SU-DHL-6 (cell line): ENCODE measurements at regions not wholly inside any gene's neighbourhood (a gene's known extent, or its start where the extent isn't known, plus 50 kb on each side); places are given as distances from the start of the nearest gene placed in this dataset.

Experiments used
- H2AFZ ChIP-seq: fragments of 200-600 bp; sonication (generic); 2 replicates; pipeline ENCODE4 v1.6.1; 2014; ENCODE audit warnings: low read depth, mild to moderate bottlenecking, moderate library complexity, mixed read lengths, antibody characterized with exemption, low read length; ENCODE audit not compliant: severe bottlenecking
- H3F3A ChIP-seq: fragments of 200-600 bp; shearing (Covaris generic); 2 replicates; pipeline ENCODE4 v1.6.0; 2016; ENCODE audit warnings: antibody characterized with exemption, mild to moderate bottlenecking; ENCODE audit not compliant: insufficient read depth
- H3K27ac ChIP-seq: fragments of 200-600 bp; sonication (generic); 2 replicates; pipeline ENCODE4 v1.5.1; 2016; ENCODE audit warnings: low read depth, mild to moderate bottlenecking, low read length, moderate library complexity, mixed read lengths
- H3K27me3 ChIP-seq: fragments of 200-600 bp; sonication (generic), shearing (Covaris generic); 2 replicates; pipeline ENCODE4 v1.6.0; 2014; ENCODE audit warnings: mild to moderate bottlenecking, low read length
- H3K36me3 ChIP-seq: fragments of 200-600 bp; sonication (generic); 2 replicates; pipeline ENCODE4 v1.6.1; 2014; ENCODE audit warnings: mild to moderate bottlenecking, low read length, mixed read lengths
- H3K4me2 ChIP-seq: fragments of 300-600, 200-600 bp; shearing (Covaris generic), sonication (generic); 2 replicates; pipeline ENCODE4 v1.6.0; 2014; ENCODE audit warnings: low read length, low read depth, mild to moderate bottlenecking; ENCODE audit not compliant: poor library complexity, severe bottlenecking
- H3K4me3 ChIP-seq: fragments of 200-600 bp; sonication (generic); 2 replicates; pipeline ENCODE4 v1.5.1; 2014; ENCODE audit warnings: antibody characterized with exemption, low read length, mild to moderate bottlenecking, mixed read lengths; ENCODE audit not compliant: insufficient read depth, poor library complexity, severe bottlenecking
- H3K79me2 ChIP-seq: fragments of 200-600 bp; sonication (generic); 2 replicates; pipeline ENCODE4 v1.6.1; 2014; ENCODE audit warnings: mild to moderate bottlenecking, low read length, moderate library complexity; ENCODE audit not compliant: insufficient read depth
- H3K9ac ChIP-seq: fragments of 200-600 bp; sonication (generic); 2 replicates; pipeline ENCODE4 v1.7.0; 2014; ENCODE audit warnings: mild to moderate bottlenecking, low read length
- H3K9me2 ChIP-seq: fragments of 200-600 bp; sonication (generic); replicated peaks from 2 replicates; pipeline ENCODE4 v1.6.1; 2014; ENCODE audit warnings: low read length; ENCODE audit not compliant: insufficient read depth
- H3K9me3 ChIP-seq: fragments of 200-600 bp; sonication (generic); 2 replicates; pipeline ENCODE4 v1.6.1; 2014; ENCODE audit warnings: low read length, mixed read lengths; ENCODE audit not compliant: insufficient read depth
- H4K20me1 ChIP-seq: fragments of 200-600 bp; sonication (generic); 2 replicates; pipeline ENCODE4 v1.6.1; 2014; ENCODE audit warnings: low read depth, mild to moderate bottlenecking, antibody characterized with exemption, low read length, moderate library complexity, mixed read lengths
- EZH2phosphoT487 ChIP-seq: fragments of 200-600 bp; sonication (generic), shearing (Covaris generic); conservative IDR thresholded peaks from 2 replicates; pipeline ENCODE4 v1.6.1; 2018; ENCODE audit warnings: mild to moderate bottlenecking, antibody characterized with exemption, low read length, moderate library complexity, mixed read lengths
- TF ChIP-seq, protein P1 (sequence below): fragments of 200-600 bp; sonication (generic); IDR thresholded peaks from one replicate; pipeline ENCODE4 v1.5.1; 2017; ENCODE audit warnings: antibody characterized with exemption, mild to moderate bottlenecking, low read length, moderate library complexity; ENCODE audit not compliant: insufficient read depth, poor library complexity, severe bottlenecking

DNA sequence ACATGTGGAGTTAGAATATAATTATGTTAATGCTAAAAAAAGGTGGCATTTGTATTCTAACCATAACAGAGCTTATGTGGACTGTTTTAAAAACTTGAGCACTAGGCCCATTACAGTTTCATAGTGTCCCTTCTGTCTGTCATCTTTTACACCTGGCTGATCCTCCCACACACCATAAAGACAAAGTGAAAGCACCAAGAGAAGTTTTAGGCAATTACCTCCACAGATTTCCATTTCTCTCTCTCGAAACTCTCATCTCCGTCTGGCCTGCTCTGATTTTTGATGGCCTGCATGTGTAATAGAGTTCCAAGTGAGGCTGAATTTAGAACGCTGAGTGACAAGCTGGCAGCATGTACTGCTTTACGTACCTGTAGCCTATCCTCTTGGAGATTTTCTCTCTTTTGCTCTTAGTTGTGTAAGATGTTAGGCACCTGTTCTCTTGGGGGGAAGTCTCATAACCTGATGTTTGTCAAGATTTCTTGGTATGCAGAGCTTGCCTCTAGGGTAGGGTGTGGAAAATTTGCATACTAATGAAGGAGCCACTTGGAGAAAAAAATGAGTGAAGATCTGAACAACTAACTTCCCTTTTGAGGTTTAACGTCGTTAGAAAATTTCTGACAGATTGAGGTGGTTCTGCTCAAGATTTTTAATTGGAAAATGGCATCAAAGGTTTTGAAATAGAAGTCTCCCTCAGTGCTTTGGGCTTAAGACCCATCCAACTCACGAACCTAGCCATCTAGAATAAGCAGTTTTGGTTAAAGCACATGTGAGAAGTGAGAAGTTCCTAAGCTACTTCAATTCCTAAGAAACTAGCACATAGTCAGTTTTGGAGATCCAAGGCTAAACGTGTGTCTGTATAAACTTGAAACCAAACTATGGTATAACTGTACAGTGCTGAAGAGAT is 57.6 kb upstream of the RAP1GDS1 start:
- Histone ChIP-seq H3K9me2 (no peaks in the 10 kb centered on the region), H3K79me2 (no peaks in the 10 kb centered on the region), H2AFZ (peak overlapping the region; percentile 93), H3K4me3 (peak overlapping the region; percentile 33), H3K9me3 (no peaks in the 10 kb centered on the region), H4K20me1 (no peaks in the 10 kb centered on the region), H3K4me2 (peak overlapping the region; percentile 85), H3F3A (no peaks in the 10 kb centered on the region), H3K36me3 (no peaks in the 10 kb centered on the region), H3K9ac (peak overlapping the region; percentile 6; the same call in 1 of the 2 replicates), H3K27ac (peak overlapping the region; percentile 68), H3K27me3 (no peaks in the 10 kb centered on the region)
- TF ChIP-seq, protein P1, sequence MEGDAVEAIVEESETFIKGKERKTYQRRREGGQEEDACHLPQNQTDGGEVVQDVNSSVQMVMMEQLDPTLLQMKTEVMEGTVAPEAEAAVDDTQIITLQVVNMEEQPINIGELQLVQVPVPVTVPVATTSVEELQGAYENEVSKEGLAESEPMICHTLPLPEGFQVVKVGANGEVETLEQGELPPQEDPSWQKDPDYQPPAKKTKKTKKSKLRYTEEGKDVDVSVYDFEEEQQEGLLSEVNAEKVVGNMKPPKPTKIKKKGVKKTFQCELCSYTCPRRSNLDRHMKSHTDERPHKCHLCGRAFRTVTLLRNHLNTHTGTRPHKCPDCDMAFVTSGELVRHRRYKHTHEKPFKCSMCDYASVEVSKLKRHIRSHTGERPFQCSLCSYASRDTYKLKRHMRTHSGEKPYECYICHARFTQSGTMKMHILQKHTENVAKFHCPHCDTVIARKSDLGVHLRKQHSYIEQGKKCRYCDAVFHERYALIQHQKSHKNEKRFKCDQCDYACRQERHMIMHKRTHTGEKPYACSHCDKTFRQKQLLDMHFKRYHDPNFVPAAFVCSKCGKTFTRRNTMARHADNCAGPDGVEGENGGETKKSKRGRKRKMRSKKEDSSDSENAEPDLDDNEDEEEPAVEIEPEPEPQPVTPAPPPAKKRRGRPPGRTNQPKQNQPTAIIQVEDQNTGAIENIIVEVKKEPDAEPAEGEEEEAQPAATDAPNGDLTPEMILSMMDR: no peak
- TF ChIP-seq EZH2phosphoT487: no peak

DNA sequence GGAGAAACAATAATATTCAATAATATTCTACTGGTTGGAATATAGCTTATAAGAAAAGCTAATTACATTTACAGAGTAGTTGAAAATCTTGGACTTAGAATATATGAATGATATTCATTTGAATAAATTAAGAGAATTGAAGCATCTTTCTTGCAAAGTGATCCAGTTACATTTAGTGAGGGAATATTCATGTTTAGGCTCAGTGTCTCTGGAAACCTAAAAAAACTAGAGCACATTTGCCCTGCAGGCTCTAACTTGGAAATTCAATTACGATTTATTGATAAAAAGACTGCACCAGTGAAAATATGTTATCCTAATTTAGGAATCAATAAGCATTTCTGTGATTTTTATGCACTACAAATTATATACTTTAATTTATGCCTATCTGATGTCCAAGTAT is 58.3 kb upstream of the RAP1GDS1 start:
- Histone ChIP-seq H3K9ac (peak overlapping the region; percentile 6; the same call in 1 of the 2 replicates), H3K27ac (peak overlapping the region; percentile 68)

DNA sequence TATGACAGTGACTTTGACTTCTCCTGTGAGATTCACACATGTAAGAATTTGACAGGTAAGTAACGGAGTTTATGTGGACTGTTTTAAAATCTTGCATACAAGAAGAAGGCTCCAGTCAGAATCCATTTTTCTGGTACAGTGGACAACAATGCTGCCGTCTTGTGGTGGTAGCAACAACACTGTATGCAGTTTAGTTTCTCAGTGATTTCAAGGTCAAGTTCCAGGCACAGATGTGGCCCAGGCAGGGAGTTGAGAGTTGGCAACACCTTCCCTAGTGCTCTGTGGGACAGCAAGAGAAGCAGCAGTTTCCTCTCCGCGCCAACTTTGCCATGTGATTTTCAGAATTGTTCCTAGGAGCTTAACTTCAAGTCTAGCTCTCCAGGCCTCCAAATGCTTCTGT is 56.0 kb upstream of the STPG2 start:
- Histone ChIP-seq H3K9ac (no peak overlapping the region), H3K79me2 (no peaks in the 10 kb centered on the region), H3K9me2 (no peaks in the 10 kb centered on the region), H3K27me3 (no peaks in the 10 kb centered on the region), H4K20me1 (no peaks in the 10 kb centered on the region), H3K36me3 (no peaks in the 10 kb centered on the region), H2AFZ (no peak overlapping the region), H3K9me3 (no peaks in the 10 kb centered on the region), H3F3A (no peaks in the 10 kb centered on the region), H3K27ac (no peak overlapping the region), H3K4me2 (no peak overlapping the region), H3K4me3 (no peak overlapping the region)
- TF ChIP-seq, protein P1: no peak
- TF ChIP-seq EZH2phosphoT487: no peak

More for the DNA sequence above, 58.3 kb upstream of the RAP1GDS1 start:
- Histone ChIP-seq H3F3A (no peaks in the 10 kb centered on the region), H3K36me3 (no peaks in the 10 kb centered on the region), H3K79me2 (no peaks in the 10 kb centered on the region), H3K4me3 (no peak overlapping the region), H2AFZ (no peak overlapping the region), H3K27me3 (no peaks in the 10 kb centered on the region), H3K9me2 (no peaks in the 10 kb centered on the region), H3K4me2 (peak overlapping the region; percentile 85), H3K9me3 (no peaks in the 10 kb centered on the region), H4K20me1 (no peaks in the 10 kb centered on the region)
- TF ChIP-seq, protein P1: no peak
- no peak for TF ChIP-seq EZH2phosphoT487
